Upper lobe of left lung (tissue), 6 donors: ENCODE measurements at regions not wholly inside any gene's neighbourhood (a gene's known extent, or its start where the extent isn't known, plus 50 kb on each side); places are given as distances from the start of the nearest gene placed in this dataset.

Source experiments
- ATAC-seq, 2 donors: fragments of 200-7000 bp; cut with Tn5 transposase; one replicate each; pipeline ENCODE4 v1.9.1; 2022; ENCODE audit warnings: mild to moderate bottlenecking in 2 of 2, moderate library complexity in 2 of 2; ENCODE audit not compliant: low FRiP score in 2 of 2
- DNase-seq, 2 donors: peaks; one replicate each; pipeline ENCODE4 v3.0.0-alpha.2; 2019 to 2020
- H3K27ac ChIP-seq, 4 donors: fragments of 200-600 bp; sonication (generic); one replicate each; pipeline ENCODE4 v1.5.1; 2016 to 2019
- H3K27me3 ChIP-seq, 4 donors: fragments of 200-600 bp; sonication (generic); one replicate each; pipeline ENCODE4 v1.5.1; 2017 to 2019
- H3K36me3 ChIP-seq, 4 donors: fragments of 200-600 bp; sonication (generic); one replicate each; pipeline ENCODE4 v1.5.1; 2016 to 2019
- H3K4me1 ChIP-seq, 4 donors: fragments of 200-600 bp; sonication (generic); one replicate each; pipeline ENCODE4 v1.5.1; 2018 to 2019
- H3K4me3 ChIP-seq, 4 donors: fragments of 200-600 bp; sonication (generic); one replicate each; pipeline ENCODE4 v1.5.1; 2017 to 2019; ENCODE audit warnings: mild to moderate bottlenecking in 2 of 4, moderate library complexity in 1 of 4
- H3K9me3 ChIP-seq, 4 donors: fragments of 200-600 bp; sonication (generic); one replicate each; pipeline ENCODE4 v1.5.1; 2018 to 2019
- CTCF ChIP-seq, 6 experiments: fragments of 450-650 bp in 4 of 6; fragments of 200-600 bp in 2 of 6; sonication (generic) in 2 of 6; IDR thresholded peaks; one replicate each; pipeline ENCODE4 v1.5.1; 2016 to 2019; ENCODE audit warnings: antibody characterized with exemption in 6 of 6
- EP300 ChIP-seq, 4 donors: sonication (generic); formaldehyde crosslinking; IDR thresholded peaks; one replicate each; pipeline ENCODE4 v1.5.1; 2017; ENCODE audit warnings: antibody characterized with exemption in 4 of 4, control low read depth in 2 of 4
- POLR2A ChIP-seq, 4 donors: fragments of 450-650 bp; IDR thresholded peaks; one replicate each; pipeline ENCODE4 v1.5.1; 2016 to 2017; ENCODE audit warnings: antibody characterized with exemption in 4 of 4, mild to moderate bottlenecking in 2 of 4
- POLR2AphosphoS5 ChIP-seq, 2 donors: sonication (generic); formaldehyde crosslinking; IDR thresholded peaks; one replicate each; pipeline ENCODE4 v1.5.1; 2017; ENCODE audit warnings: antibody characterized with exemption in 2 of 2
- WGBS, 2 donors: methylation state at CpG; one replicate each; pipeline ENCODE4 v1.1.5; 2017 to 2018; 5-methylcytosine and 5-hydroxymethylcytosine counted together
- donor health status: DM: no; HTN: no; CAD: no; lungs with moderate emphysema.
- donor health status: DM: no; HTN: yes; CAD: no; lungs with severe emphysema.

- no peak overlapping the region for H3K4me3 ChIP-seq
- H3K27ac ChIP-seq = no peak overlapping the region
- DNase-seq = no peak
- no peaks in the 10 kb centered on the region for H3K9me3 ChIP-seq
- no peaks in the 10 kb centered on the region for H3K27me3 ChIP-seq
- ATAC-seq = no peak
- H3K4me1 ChIP-seq = no peaks in the 10 kb centered on the region
- H3K36me3 ChIP-seq = no peaks in the 10 kb centered on the region
- no peak for TF ChIP-seq CTCF (IDR thresholded peaks at IDR 0.05)
Observed at GRCh38 chr16:9316008-9316407, 224.6 kb downstream of the HAPSTR1 start.

- no peaks in the 10 kb centered on the region for H3K36me3 ChIP-seq
- H3K27ac ChIP-seq = no peak overlapping the region
- TF ChIP-seq CTCF (IDR thresholded peaks at IDR 0.05) (no peak), POLR2AphosphoS5 (IDR thresholded peaks at IDR 0.05) (no peak), POLR2A (IDR thresholded peaks at IDR 0.05) (no peak), EP300 (IDR thresholded peaks at IDR 0.05) (no peak)
- 44 to 75% methylated on average over 2 of the region's 2 CpGs for WGBS, 2 donors
- no peaks in the 10 kb centered on the region for H3K4me1 ChIP-seq
- no peak for ATAC-seq
- no peak overlapping the region for H3K4me3 ChIP-seq
- H3K27me3 ChIP-seq = no peaks in the 10 kb centered on the region
- no peaks in the 10 kb centered on the region for H3K9me3 ChIP-seq
- no peak for DNase-seq
Observed at GRCh38 chr16:9316615-9317014, 225.2 kb downstream of the HAPSTR1 start.

- Histone ChIP-seq H3K4me1 (no peaks in the 10 kb centered on the region), H3K27me3 (no peaks in the 10 kb centered on the region), H3K9me3 (no peaks in the 10 kb centered on the region), H3K27ac (no peak overlapping the region), H3K36me3 (no peaks in the 10 kb centered on the region), H3K4me3 (no peak overlapping the region)
- TF ChIP-seq POLR2AphosphoS5 (IDR thresholded peaks at IDR 0.05) (no peak), EP300 (IDR thresholded peaks at IDR 0.05) (no peak), CTCF (IDR thresholded peaks at IDR 0.05) (no peak), POLR2A (IDR thresholded peaks at IDR 0.05) (no peak)
- WGBS, 2 donors = 64 to 80% methylated on average over 2 of the region's 2 CpGs
- ATAC-seq (no peak), DNase-seq (no peak)
Observed at GRCh38 chr16:9318764-9319163, 227.3 kb downstream of the HAPSTR1 start.

- Histone ChIP-seq H3K4me1 (no peaks in the 10 kb centered on the region), H3K27me3 (no peaks in the 10 kb centered on the region), H3K9me3 (no peaks in the 10 kb centered on the region), H3K36me3 (no peaks in the 10 kb centered on the region), H3K4me3 (no peak overlapping the region), H3K27ac (no peak overlapping the region)
- DNase-seq (no peak), ATAC-seq (no peak)
- TF ChIP-seq EP300 (IDR thresholded peaks at IDR 0.05) = no peak
- no peak for TF ChIP-seq CTCF (IDR thresholded peaks at IDR 0.05)
- no peak for TF ChIP-seq POLR2AphosphoS5 (IDR thresholded peaks at IDR 0.05)
- TF ChIP-seq POLR2A (IDR thresholded peaks at IDR 0.05) = no peak
- WGBS, 2 donors = 65 to 76% methylated on average over 3 of the region's 3 CpGs
Observed at GRCh38 chr16:9322769-9323168, 231.3 kb downstream of the HAPSTR1 start.

- DNase-seq (no peak), ATAC-seq (no peak)
- no peak for TF ChIP-seq CTCF (IDR thresholded peaks at IDR 0.05)
- TF ChIP-seq POLR2A (IDR thresholded peaks at IDR 0.05) = no peak
- TF ChIP-seq POLR2AphosphoS5 (IDR thresholded peaks at IDR 0.05) = no peak
- H3K9me3 ChIP-seq = no peaks in the 10 kb centered on the region
- no peaks in the 10 kb centered on the region for H3K27me3 ChIP-seq
- WGBS, 2 donors = 41 to 64% methylated on average over 4 of the region's 4 CpGs
- H3K36me3 ChIP-seq = no peaks in the 10 kb centered on the region
- H3K27ac ChIP-seq = no peak overlapping the region
- H3K4me1 ChIP-seq = no peaks in the 10 kb centered on the region
- H3K4me3 ChIP-seq = no peak overlapping the region
Observed at GRCh38 chr16:9323170-9323569, 231.7 kb downstream of the HAPSTR1 start.
